GM19395 (cell line): ENCODE measurements at regions not wholly inside any gene's neighbourhood (a gene's known extent, or its start where the extent isn't known, plus 50 kb on each side); places are given as distances from the start of the nearest gene placed in this dataset.

Experiments used
- ATAC-seq: cut with Tn5 transposase; IDR thresholded peaks from one replicate; pipeline ENCODE4 v1.9.1; 2021; ENCODE audit warnings: mild to moderate bottlenecking, moderate library complexity; ENCODE audit not compliant: unreplicated experiment

GRCh38 chr3:113094337-113095221, 103.8 kb downstream of the GTPBP8 start:
- no peak for ATAC-seq

- ATAC-seq = no peak
Observed at GRCh38 chr3:113096188-113096892, 105.6 kb downstream of the GTPBP8 start.

GRCh38 chr3:113097960-113098447, 107.2 kb downstream of the GTPBP8 start:
- ATAC-seq = no peak

GRCh38 chr3:113100063-113100462, 109.3 kb downstream of the GTPBP8 start:
- no peak for ATAC-seq

- ATAC-seq = no peak
Observed at GRCh38 chr3:113103588-113103987, 107.8 kb upstream of the BOC start.

GRCh38 chr3:113104357-113105092, 106.8 kb upstream of the BOC start:
- ATAC-seq = no peak

- no peak for ATAC-seq
Observed at GRCh38 chr3:113105093-113105449, 106.3 kb upstream of the BOC start.

- ATAC-seq = no peak
Observed at GRCh38 chr3:113105966-113106660, 105.2 kb upstream of the BOC start.

GRCh38 chr3:113110267-113110666, 101.1 kb upstream of the BOC start:
- no peak for ATAC-seq

- ATAC-seq = no peak
Observed at GRCh38 chr3:113111011-113111707, 100.2 kb upstream of the BOC start.

GRCh38 chr3:113113361-113113760, 98.0 kb upstream of the BOC start:
- no peak for ATAC-seq

- ATAC-seq = no peak
Observed at GRCh38 chr3:113117511-113118234, 93.7 kb upstream of the BOC start.

GRCh38 chr3:113118336-113118735, 93.0 kb upstream of the BOC start:
- no peak for ATAC-seq

- no peak for ATAC-seq
Observed at GRCh38 chr3:113124256-113124830, 87.0 kb upstream of the BOC start.

GRCh38 chr3:113125951-113126350, 85.4 kb upstream of the BOC start:
- ATAC-seq = no peak

GRCh38 chr3:113128386-113129015, 82.9 kb upstream of the BOC start:
- ATAC-seq = no peak

- no peak for ATAC-seq
Observed at GRCh38 chr3:113129168-113129567, 82.2 kb upstream of the BOC start.

GRCh38 chr3:113132571-113132996, 78.8 kb upstream of the BOC start:
- no peak for ATAC-seq

GRCh38 chr3:113133140-113133539, 78.2 kb upstream of the BOC start:
- no peak for ATAC-seq
